ENCODE measurements at regions not wholly inside any gene's neighbourhood (a gene's known extent, or its start where the extent isn't known, plus 50 kb on each side); places are given as distances from the start of the nearest gene placed in this dataset.

GRCh38 chr2:225768741-225769140 lies 369.2 kb downstream of the NYAP2 start:
- DNase-seq: no peak
- intact Hi-C loops (cut with DNase I): no loop called here
- Histone ChIP-seq H3K4me3 (no peak overlapping the region), H3K36me3 (replicated peaks in 1 of 2) (no peaks in the 10 kb centered on the region), H3K4me1 (replicated peaks in 1 of 2) (no peaks in the 10 kb centered on the region), H3K27me3 (no peaks in the 10 kb centered on the region), H3K27ac (no peak overlapping the region), H3K9me3 (replicated peaks in 1 of 3) (no peaks in the 10 kb centered on the region)
- TF ChIP-seq CTCF (IDR thresholded peaks at IDR 0.05) (no peak), POLR2A (IDR thresholded peaks at IDR 0.05) (no peak)
- WGBS, 4 donors: 79 to 90% (median 83%) methylated on average over 3 of the region's 3 CpGs

- 61 to 74% (median 70%) methylated on average over 5 of the region's 5 CpGs for WGBS, 4 donors
- no peaks in the 10 kb centered on the region for H3K27me3 ChIP-seq
- H3K4me3 ChIP-seq: no peak overlapping the region
- H3K9me3 ChIP-seq (replicated peaks in 1 of 3): no peaks in the 10 kb centered on the region
- H3K36me3 ChIP-seq (replicated peaks in 1 of 2): no peaks in the 10 kb centered on the region
- no peaks in the 10 kb centered on the region for H3K4me1 ChIP-seq (replicated peaks in 1 of 2)
- no peak for DNase-seq
- no peak overlapping the region for H3K27ac ChIP-seq
- TF ChIP-seq POLR2A (IDR thresholded peaks at IDR 0.05): no peak
- no peak for TF ChIP-seq CTCF (IDR thresholded peaks at IDR 0.05)
- intact Hi-C loops (cut with DNase I): no loop called here
Observed at GRCh38 chr2:225766431-225766830, 366.9 kb downstream of the NYAP2 start.

- Histone ChIP-seq H3K4me1 (replicated peaks in 1 of 2) (no peaks in the 10 kb centered on the region), H3K9me3 (replicated peaks in 1 of 3) (no peaks in the 10 kb centered on the region), H3K27me3 (no peaks in the 10 kb centered on the region), H3K36me3 (replicated peaks in 1 of 2) (no peaks in the 10 kb centered on the region), H3K4me3 (no peak overlapping the region), H3K27ac (no peak overlapping the region)
- DNase-seq: no peak
- intact Hi-C loops (cut with DNase I): no loop called here
- TF ChIP-seq POLR2A (IDR thresholded peaks at IDR 0.05) (no peak), CTCF (IDR thresholded peaks at IDR 0.05) (no peak)
- WGBS, 4 donors: 76 to 88% (median 86%) methylated on average over 1 of the region's 1 CpG
Observed at GRCh38 chr2:225765820-225766219, 366.3 kb downstream of the NYAP2 start.

GRCh38 chr2:225764346-225764745 lies 364.8 kb downstream of the NYAP2 start:
- no peaks in the 10 kb centered on the region for H3K27me3 ChIP-seq
- DNase-seq: no peak
- 87 to 92% (median 91%) methylated on average over 5 of the region's 5 CpGs for WGBS, 4 donors

More at GRCh38 chr2:225764346-225764745, 364.8 kb downstream of the NYAP2 start:
- Histone ChIP-seq H3K27ac (no peak overlapping the region), H3K4me3 (no peak overlapping the region), H3K36me3 (replicated peaks in 1 of 2) (no peaks in the 10 kb centered on the region), H3K4me1 (replicated peaks in 1 of 2) (no peaks in the 10 kb centered on the region), H3K9me3 (replicated peaks in 1 of 3) (no peaks in the 10 kb centered on the region)
- intact Hi-C loops (cut with DNase I): no loop called here
- TF ChIP-seq POLR2A (IDR thresholded peaks at IDR 0.05): no peak
- TF ChIP-seq CTCF (IDR thresholded peaks at IDR 0.05): no peak
